ENCODE measurements at regions not wholly inside any gene's neighbourhood (a gene's known extent, or its start where the extent isn't known, plus 50 kb on each side); places are given as distances from the start of the nearest gene placed in this dataset.

GRCh38 chr4:174144106-174144505 is 139.4 kb downstream of the FBXO8 start:
- Histone ChIP-seq H3K9me3 (ENCODE audit: insufficient read depth, low read depth, low read length) (no peaks in the 10 kb centered on the region), H3K4me1 (ENCODE audit: insufficient read depth, low read length, poor library complexity, severe bottlenecking) (no peaks in the 10 kb centered on the region), H3K9ac (ENCODE audit: low read depth, low read length, poor library complexity, severe bottlenecking) (no peak overlapping the region), H3K4me3 (ENCODE audit: low read length, poor library complexity, severe bottlenecking) (no peak overlapping the region), H3K27me3 (ENCODE audit: insufficient read depth, low read length, poor library complexity, severe bottlenecking) (no peaks in the 10 kb centered on the region), H2AFZ (ENCODE audit: low read length) (no peak overlapping the region), H3K79me2 (ENCODE audit: insufficient read depth, low read length) (no peaks in the 10 kb centered on the region), H3K9me2 (replicated peaks; ENCODE audit: low read depth, low read length) (no peaks in the 10 kb centered on the region), H3K4me2 (ENCODE audit: low read depth, low read length, poor library complexity, severe bottlenecking) (no peak overlapping the region), H3K36me3 (ENCODE audit: insufficient read depth, low read length) (no peaks in the 10 kb centered on the region), H3F3A (ENCODE audit: low read depth) (no peaks in the 10 kb centered on the region), H4K20me1 (ENCODE audit: insufficient read depth, low read length, poor library complexity, severe bottlenecking) (no peaks in the 10 kb centered on the region)
- no peak for TF ChIP-seq CTCF (conservative IDR thresholded peaks at IDR 0.05; ENCODE audit: low read length)
- no peak for TF ChIP-seq EZH2phosphoT487 (IDR thresholded peaks at IDR 0.05; ENCODE audit: borderline replicate concordance)

GRCh38 chr4:174141876-174142275 is 141.6 kb downstream of the FBXO8 start:
- H3K9me3 ChIP-seq (ENCODE audit: insufficient read depth, low read depth, low read length): no peaks in the 10 kb centered on the region
- no peaks in the 10 kb centered on the region for H4K20me1 ChIP-seq (ENCODE audit: insufficient read depth, low read length, poor library complexity, severe bottlenecking)
- TF ChIP-seq EZH2phosphoT487 (IDR thresholded peaks at IDR 0.05; ENCODE audit: borderline replicate concordance) (no peak), CTCF (conservative IDR thresholded peaks at IDR 0.05; ENCODE audit: low read length) (no peak)
- no peak overlapping the region for H2AFZ ChIP-seq (ENCODE audit: low read length)
- H3K27me3 ChIP-seq (ENCODE audit: insufficient read depth, low read length, poor library complexity, severe bottlenecking): no peaks in the 10 kb centered on the region
- H3F3A ChIP-seq (ENCODE audit: low read depth): no peaks in the 10 kb centered on the region
- no peak overlapping the region for H3K4me3 ChIP-seq (ENCODE audit: low read length, poor library complexity, severe bottlenecking)
- no peak overlapping the region for H3K9ac ChIP-seq (ENCODE audit: low read depth, low read length, poor library complexity, severe bottlenecking)
- H3K79me2 ChIP-seq (ENCODE audit: insufficient read depth, low read length): no peaks in the 10 kb centered on the region
- no peaks in the 10 kb centered on the region for H3K4me1 ChIP-seq (ENCODE audit: insufficient read depth, low read length, poor library complexity, severe bottlenecking)
- no peaks in the 10 kb centered on the region for H3K36me3 ChIP-seq (ENCODE audit: insufficient read depth, low read length)
- H3K9me2 ChIP-seq (replicated peaks; ENCODE audit: low read depth, low read length): no peaks in the 10 kb centered on the region
- H3K4me2 ChIP-seq (ENCODE audit: low read depth, low read length, poor library complexity, severe bottlenecking): no peak overlapping the region

GRCh38 chr4:174138616-174139015 is 144.9 kb downstream of the FBXO8 start:
- H3K9me3 ChIP-seq (ENCODE audit: insufficient read depth, low read depth, low read length): no peaks in the 10 kb centered on the region
- no peaks in the 10 kb centered on the region for H3K27me3 ChIP-seq (ENCODE audit: insufficient read depth, low read length, poor library complexity, severe bottlenecking)
- H3K4me3 ChIP-seq (ENCODE audit: low read length, poor library complexity, severe bottlenecking): no peak overlapping the region
- H4K20me1 ChIP-seq (ENCODE audit: insufficient read depth, low read length, poor library complexity, severe bottlenecking): no peaks in the 10 kb centered on the region
- no peaks in the 10 kb centered on the region for H3F3A ChIP-seq (ENCODE audit: low read depth)
- H3K9ac ChIP-seq (ENCODE audit: low read depth, low read length, poor library complexity, severe bottlenecking): no peak overlapping the region
- no peak overlapping the region for H3K4me2 ChIP-seq (ENCODE audit: low read depth, low read length, poor library complexity, severe bottlenecking)
- H3K36me3 ChIP-seq (ENCODE audit: insufficient read depth, low read length): no peaks in the 10 kb centered on the region
- TF ChIP-seq CTCF (conservative IDR thresholded peaks at IDR 0.05; ENCODE audit: low read length) (no peak), EZH2phosphoT487 (IDR thresholded peaks at IDR 0.05; ENCODE audit: borderline replicate concordance) (no peak)
- H2AFZ ChIP-seq (ENCODE audit: low read length): no peak overlapping the region
- H3K9me2 ChIP-seq (replicated peaks; ENCODE audit: low read depth, low read length): no peaks in the 10 kb centered on the region
- no peaks in the 10 kb centered on the region for H3K4me1 ChIP-seq (ENCODE audit: insufficient read depth, low read length, poor library complexity, severe bottlenecking)
- no peaks in the 10 kb centered on the region for H3K79me2 ChIP-seq (ENCODE audit: insufficient read depth, low read length)

Measured in Loucy (cell line).